Muscle of back (tissue), 3 donors: ENCODE measurements at regions not wholly inside any gene's neighbourhood (a gene's known extent, or its start where the extent isn't known, plus 50 kb on each side); places are given as distances from the start of the nearest gene placed in this dataset.
"Not testable (repeated sequence)": the region's sequence is repeated elsewhere in the genome, so short reads cannot be mapped to it uniquely, and the experiment has no call there.

Experiments
- DNase-seq, 3 donors: peaks; one replicate each; pipeline versions ENCODE4 v3.0.0 to v3.0.0-alpha.2; 2013

GRCh38 chr17:68097161-68097805 is 61.7 kb downstream of the KPNA2 start:
- DNase-seq: no peak

DNA sequence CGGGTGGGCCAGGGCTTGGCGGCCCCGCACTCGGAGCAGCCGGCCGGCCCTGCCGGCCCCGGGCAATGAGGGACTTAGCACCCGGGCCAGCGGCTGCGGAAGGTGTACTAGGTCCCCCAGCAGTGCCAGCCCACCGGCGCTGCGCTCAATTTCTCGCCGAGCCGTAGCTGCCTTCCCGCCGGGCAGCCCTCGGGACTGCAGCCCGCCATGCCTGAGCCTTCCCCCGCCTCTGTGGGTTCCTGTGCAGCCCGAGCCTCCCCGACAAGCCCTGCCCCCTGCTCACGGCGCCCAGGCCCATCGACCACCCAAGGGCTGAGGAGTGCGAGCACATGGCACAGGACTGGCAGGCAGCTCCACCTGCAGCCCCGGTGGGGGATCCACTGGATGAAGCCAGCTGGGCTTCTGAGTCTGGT is 63.8 kb downstream of the KPNA2 start:
- DNase-seq: not testable (repeated sequence)

DNA sequence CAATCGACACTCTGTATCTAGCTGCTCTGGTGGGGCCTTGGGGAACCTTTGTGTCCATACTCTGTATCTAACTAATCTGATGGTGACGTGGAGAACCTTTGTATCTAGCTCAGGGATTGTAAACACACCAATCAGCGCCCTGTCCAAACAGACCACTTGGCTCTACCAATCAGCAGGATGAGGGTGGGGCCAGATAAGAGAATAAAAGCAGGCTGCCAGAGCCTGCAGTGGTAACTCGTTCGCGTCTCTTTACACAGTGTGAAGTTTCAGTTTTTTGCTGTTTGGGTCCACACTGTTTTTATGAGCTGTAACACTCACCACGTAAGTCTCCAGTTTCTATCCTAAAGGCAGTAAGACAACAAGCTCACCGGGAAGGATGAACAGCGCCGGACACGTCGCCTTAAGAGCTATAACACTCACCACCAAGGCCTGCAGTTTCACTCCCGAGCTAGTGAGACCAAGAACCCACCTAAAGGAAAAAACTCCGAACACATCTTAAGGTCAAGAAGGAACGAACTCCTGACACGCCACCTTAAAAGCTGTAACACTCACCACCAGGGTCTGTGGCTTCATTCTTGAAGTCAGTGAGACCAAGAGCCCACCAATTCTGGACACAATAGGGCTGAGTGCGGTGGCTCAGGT is 64.6 kb downstream of the KPNA2 start:
- DNase-seq: no peak

- peak; percentile 84 to 96 (median 87) for DNase-seq
Measured at GRCh38 chr17:68101075-68101986, 65.8 kb downstream of the KPNA2 start.

DNA sequence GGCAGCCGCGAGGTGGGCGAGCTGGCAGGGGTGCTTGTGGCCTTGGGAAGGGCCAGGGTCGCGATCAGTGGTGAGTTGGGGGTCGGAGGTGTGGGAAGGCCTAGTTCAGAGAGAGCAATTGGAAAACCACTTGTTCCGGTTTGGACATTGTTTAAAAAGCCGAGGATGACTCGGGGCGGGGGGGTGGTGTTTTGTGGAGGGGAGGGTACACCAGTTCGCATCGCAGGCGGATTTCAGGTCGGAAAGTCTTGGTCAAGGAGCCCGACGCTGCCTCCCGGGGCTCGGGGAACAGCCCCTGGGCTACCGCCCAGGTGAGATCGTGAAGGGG is 66.4 kb downstream of the KPNA2 start:
- DNase-seq: peak in 1 of 3 donors; percentile 81

- peak in 1 of 3 donors; percentile 48 for DNase-seq
Measured at GRCh38 chr17:68102318-68102758, 66.8 kb downstream of the KPNA2 start.

DNA sequence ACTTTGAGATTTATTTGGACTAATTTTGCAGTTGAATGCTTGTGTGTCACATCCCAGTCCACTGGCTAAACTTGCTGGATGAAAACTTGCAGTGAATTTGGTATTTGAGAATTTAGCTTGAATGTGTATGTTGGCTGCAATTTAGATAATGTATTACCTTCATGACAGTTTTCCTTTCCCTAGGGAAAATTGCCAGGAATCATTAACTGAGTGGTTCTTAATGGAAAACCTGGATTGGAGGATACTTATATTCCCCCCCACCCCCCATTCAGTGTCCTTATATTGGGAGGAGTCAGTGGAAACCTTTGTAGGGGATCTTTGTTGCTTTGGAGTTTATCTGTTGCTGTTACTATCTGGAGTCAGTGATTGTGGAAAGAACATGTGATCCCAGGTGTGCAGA is 67.6 kb downstream of the KPNA2 start:
- no peak for DNase-seq

- DNase-seq: no peak
Measured at GRCh38 chr17:68106085-68106484, 70.5 kb downstream of the KPNA2 start.

GRCh38 chr17:68107373-68107772 is 71.8 kb downstream of the KPNA2 start:
- no peak for DNase-seq

DNA sequence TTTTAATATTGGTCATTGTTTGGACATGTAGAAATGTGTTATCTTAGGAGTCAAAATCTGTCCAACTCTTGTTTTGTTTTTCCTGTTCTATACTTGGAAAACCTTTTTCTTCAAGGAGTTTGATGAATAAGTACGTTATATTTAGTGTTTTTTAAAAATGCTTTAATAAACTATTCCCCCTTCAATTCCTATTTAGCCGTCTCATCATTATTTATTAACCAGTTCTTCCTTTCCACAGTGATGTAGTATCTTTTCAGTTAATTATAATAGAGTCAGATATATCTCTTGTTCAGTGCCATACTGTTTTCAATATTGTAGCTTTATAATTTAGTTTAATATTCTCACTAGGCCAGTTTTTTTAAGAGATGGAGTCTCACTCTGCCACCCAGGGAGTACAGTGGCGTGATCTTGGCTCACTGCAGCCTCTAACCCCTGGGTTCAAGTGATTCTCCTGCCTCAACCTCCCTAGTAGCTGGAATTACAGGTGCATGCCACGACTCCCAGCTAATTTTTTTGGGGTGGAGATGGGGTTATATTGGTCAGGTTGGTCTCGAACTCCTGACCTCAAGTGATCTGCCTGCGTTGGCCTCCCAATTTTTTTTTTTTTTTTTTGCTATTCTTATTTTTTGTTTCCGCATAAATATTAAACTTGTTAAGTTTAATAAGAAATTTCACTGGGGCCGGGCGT is 72.9 kb downstream of the KPNA2 start:
- no peak for DNase-seq

- not testable (repeated sequence) for DNase-seq
Measured at GRCh38 chr17:68109404-68109803, 73.9 kb downstream of the KPNA2 start.

- DNase-seq: not testable (repeated sequence)
Measured at GRCh38 chr17:68116211-68116610, 80.7 kb downstream of the KPNA2 start.

GRCh38 chr17:68122587-68122986 is 87.1 kb downstream of the KPNA2 start:
- DNase-seq: no peak

GRCh38 chr17:68125111-68125870 is 89.8 kb downstream of the KPNA2 start:
- DNase-seq: peak in 2 of 3 donors; percentile 9 to 40

DNA sequence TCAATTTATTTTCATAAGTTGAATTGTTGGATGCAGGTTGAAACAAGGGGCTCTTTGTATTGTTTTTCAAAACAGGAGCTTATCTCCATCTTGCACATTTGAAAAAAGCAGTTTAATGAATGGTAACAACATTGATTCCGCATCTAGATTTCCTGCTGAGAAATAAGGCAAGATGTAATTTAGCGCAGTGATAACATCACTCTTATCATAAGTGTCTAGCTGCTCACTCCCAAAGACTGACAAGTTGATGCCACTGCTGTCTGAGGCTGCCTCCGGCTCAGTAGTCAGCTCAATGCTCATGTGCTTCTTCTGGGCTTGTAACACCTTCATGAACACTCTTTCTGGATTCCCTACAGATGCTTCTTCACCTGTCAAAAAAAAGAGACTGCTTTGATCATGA is 92.4 kb downstream of the KPNA2 start:
- no peak for DNase-seq

GRCh38 chr17:68131456-68131855 is 95.9 kb downstream of the KPNA2 start:
- no peak for DNase-seq

DNA sequence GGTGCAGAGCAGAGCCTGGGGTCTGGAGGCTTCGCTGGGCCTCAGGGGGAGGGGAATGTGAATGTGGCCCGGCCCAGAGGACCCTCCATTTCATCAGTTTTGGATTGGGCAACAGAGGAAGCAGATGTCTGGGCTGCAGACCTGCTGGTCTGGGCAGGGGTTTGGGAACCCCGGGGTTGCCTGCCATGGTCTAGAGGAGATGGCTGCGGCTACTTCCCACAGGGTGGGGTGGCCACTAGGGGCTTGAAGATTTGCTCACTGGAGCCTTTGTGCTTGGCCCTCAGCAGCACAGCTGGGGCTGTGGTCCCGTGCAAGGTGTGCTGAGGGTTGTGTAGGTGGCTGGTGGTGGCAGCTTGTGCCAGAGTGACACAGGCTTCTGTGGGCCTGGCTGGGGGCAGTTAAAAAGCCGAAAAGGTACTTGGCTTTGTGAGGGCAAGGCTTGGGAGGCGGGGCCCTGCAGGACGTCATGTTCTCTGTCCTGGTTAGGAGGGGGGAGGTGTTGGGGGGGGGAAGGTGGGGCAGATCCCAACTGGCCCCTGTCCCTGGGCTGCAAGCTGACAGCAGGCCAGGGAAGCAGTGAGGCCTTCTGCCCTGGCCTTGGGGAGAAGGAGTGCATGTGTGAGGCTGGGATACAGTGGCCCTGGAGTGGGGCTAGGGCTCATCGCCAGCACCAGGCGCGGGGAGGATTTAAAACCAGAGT is 98.0 kb downstream of the KPNA2 start:
- DNase-seq: no peak

GRCh38 chr17:68134046-68134637 is 98.6 kb downstream of the KPNA2 start:
- DNase-seq: no peak

- DNase-seq: no peak
Measured at GRCh38 chr17:68134731-68135130, 99.2 kb downstream of the KPNA2 start.
